ENCODE measurements at regions not wholly inside any gene's neighbourhood (a gene's known extent, or its start where the extent isn't known, plus 50 kb on each side); places are given as distances from the start of the nearest gene placed in this dataset.

GRCh38 chr1:234763367-234763766 lies 153.4 kb upstream of the IRF2BP2 start:
- TF ChIP-seq CTCF (tag by site-specific recombination; IDR thresholded peaks at IDR 0.05), result no peak
- TF ChIP-seq ZNF132 (tag by site-specific recombination; IDR thresholded peaks at IDR 0.05; ENCODE audit: borderline replicate concordance), result no peak
- no peak for TF ChIP-seq ZBTB10 (tag by site-specific recombination; IDR thresholded peaks at IDR 0.05)
- TF ChIP-seq ZNF202 (tag by site-specific recombination; IDR thresholded peaks at IDR 0.05; ENCODE audit: borderline replicate concordance), result no peak
- no peak for TF ChIP-seq ZNF23 (tag by site-specific recombination; IDR thresholded peaks at IDR 0.05; ENCODE audit: borderline replicate concordance)
- no peak for TF ChIP-seq WT1 (tag by site-specific recombination; IDR thresholded peaks at IDR 0.05)

Data from HEK293 (cell line).